Stomach (tissue), 4 donors: ENCODE measurements at regions not wholly inside any gene's neighbourhood (a gene's known extent, or its start where the extent isn't known, plus 50 kb on each side); places are given as distances from the start of the nearest gene placed in this dataset.

Experiments
- CTCF ChIP-seq, 7 experiments: fragments of 450-650 bp in 4 of 7; fragments of 200-600 bp in 3 of 7; sonication (generic) in 3 of 7; IDR thresholded peaks; one replicate each; pipeline ENCODE4 v1.5.1; 2016 to 2019; ENCODE audit warnings: antibody characterized with exemption in 7 of 7, control low read depth in 2 of 7, mild to moderate bottlenecking in 1 of 7
- EP300 ChIP-seq: sonication (generic); formaldehyde crosslinking; IDR thresholded peaks from one replicate; pipeline ENCODE4 v1.6.1; 2017; ENCODE audit warnings: antibody characterized with exemption
- POLR2A ChIP-seq, 4 donors: fragments of 450-650 bp; IDR thresholded peaks; one replicate each; pipeline ENCODE4 v1.6.1; 2016; ENCODE audit warnings: antibody characterized with exemption in 4 of 4, control low read depth in 2 of 4, mild to moderate bottlenecking in 1 of 4, moderate library complexity in 1 of 4
- POLR2AphosphoS5 ChIP-seq, 3 donors: sonication (generic); formaldehyde crosslinking; IDR thresholded peaks; one replicate each; pipeline ENCODE4 v1.6.1; 2016; ENCODE audit warnings: antibody characterized with exemption in 3 of 3

GRCh38 chr12:113569806-113570205 lies 98.1 kb upstream of the LHX5 start:
- TF ChIP-seq CTCF (IDR thresholded peaks at IDR 0.05) (no peak), EP300 (no peak), POLR2AphosphoS5 (IDR thresholded peaks at IDR 0.05) (no peak), POLR2A (IDR thresholded peaks at IDR 0.05) (no peak)
